ENCODE measurements at regions not wholly inside any gene's neighbourhood (a gene's known extent, or its start where the extent isn't known, plus 50 kb on each side); places are given as distances from the start of the nearest gene placed in this dataset.

GRCh38 chr6:69589626-69590025 is 207.2 kb downstream of the LMBRD1 start:
- TF ChIP-seq EZH2phosphoT487 (IDR thresholded peaks at IDR 0.05; ENCODE audit: unreplicated experiment) (no peak), CTCF (conservative IDR thresholded peaks at IDR 0.05; ENCODE audit: low read depth in 2 of 2) (no peak), POLR2AphosphoS5 (IDR thresholded peaks at IDR 0.05; ENCODE audit: low read depth) (no peak), CREB1 (CRISPR knock-in tag; IDR thresholded peaks at IDR 0.05; ENCODE audit: low read depth) (no peak), EZH2 (IDR thresholded peaks at IDR 0.05; ENCODE audit: low read depth, unreplicated experiment) (no peak), REST (IDR thresholded peaks at IDR 0.05; ENCODE audit: unreplicated experiment) (no peak), JUNB (IDR thresholded peaks at IDR 0.05; ENCODE audit: unreplicated experiment) (no peak), NANOG (IDR thresholded peaks at IDR 0.05; ENCODE audit: borderline replicate concordance) (no peak), STAT1 (IDR thresholded peaks at IDR 0.05; ENCODE audit: unreplicated experiment) (no peak), ZNF114 (CRISPR knock-in tag; IDR thresholded peaks at IDR 0.05) (no peak), ZNF462 (CRISPR knock-in tag; IDR thresholded peaks at IDR 0.05) (no peak), ETS1 (IDR thresholded peaks at IDR 0.05) (no peak)
